Activated naive CD4-positive, alpha-beta T cell treated with Interleukin-2 at 50 U/mL for 16 hours (primary cell): ENCODE measurements at regions not wholly inside any gene's neighbourhood (a gene's known extent, or its start where the extent isn't known, plus 50 kb on each side); places are given as distances from the start of the nearest gene placed in this dataset.
"Not testable (repeated sequence)": the region's sequence is repeated elsewhere in the genome, so short reads cannot be mapped to it uniquely, and the experiment has no call there.

Experiments
- DNase-seq: peaks from one replicate; pipeline ENCODE4 v3.0.0-alpha.2; 2020

GRCh38 chr6:103504501-103505154, 1355.1 kb downstream of the HACE1 start:
- DNase-seq = no peak

- DNase-seq = not testable (repeated sequence)
Measured at GRCh38 chr6:103496588-103496987, 1363.1 kb downstream of the HACE1 start.

- no peak for DNase-seq
Measured at GRCh38 chr6:103456652-103457051, 1403.1 kb downstream of the HACE1 start.

GRCh38 chr6:103455275-103455674, 1404.4 kb downstream of the HACE1 start:
- DNase-seq = no peak

- no peak for DNase-seq
Measured at GRCh38 chr6:103409475-103409874, 1450.2 kb downstream of the HACE1 start.

- DNase-seq = no peak
Measured at GRCh38 chr6:103405321-103405720, 1454.4 kb downstream of the HACE1 start.

GRCh38 chr6:103404799-103405198, 1454.9 kb downstream of the HACE1 start:
- no peak for DNase-seq

- DNase-seq = no peak
Measured at GRCh38 chr6:103396768-103397167, 1463.0 kb downstream of the HACE1 start.

- no peak for DNase-seq
Measured at GRCh38 chr6:103379272-103379671, 1480.4 kb downstream of the HACE1 start.

- DNase-seq = no peak
Measured at GRCh38 chr6:103367212-103367611, 1492.5 kb downstream of the HACE1 start.

- no peak for DNase-seq
Measured at GRCh38 chr6:103356531-103356930, 1503.2 kb downstream of the HACE1 start.

- no peak for DNase-seq
Measured at GRCh38 chr6:103344554-103345163, 1515.1 kb downstream of the HACE1 start.

- DNase-seq = no peak
Measured at GRCh38 chr6:103335412-103335811, 1524.3 kb downstream of the HACE1 start.

GRCh38 chr6:103326760-103327757, 1532.7 kb downstream of the HACE1 start:
- DNase-seq = no peak

GRCh38 chr6:103313432-103313831, 1546.3 kb downstream of the HACE1 start:
- DNase-seq = no peak

- not testable (repeated sequence) for DNase-seq
Measured at GRCh38 chr6:103294376-103294775, 1565.3 kb downstream of the HACE1 start.

- DNase-seq = no peak
Measured at GRCh38 chr6:103284835-103285234, 1574.9 kb downstream of the HACE1 start.

GRCh38 chr6:103280417-103280816, 1579.3 kb downstream of the HACE1 start:
- no peak for DNase-seq

GRCh38 chr6:103277936-103278335, 1581.8 kb downstream of the HACE1 start:
- DNase-seq = no peak

GRCh38 chr6:103273048-103273447, 1586.7 kb downstream of the HACE1 start:
- no peak for DNase-seq

- DNase-seq = no peak
Measured at GRCh38 chr6:103269581-103269980, 1590.1 kb downstream of the HACE1 start.

- DNase-seq = no peak
Measured at GRCh38 chr6:103268335-103268734, 1591.4 kb downstream of the HACE1 start.

GRCh38 chr6:103264020-103264419, 1595.7 kb downstream of the HACE1 start:
- DNase-seq = no peak

- no peak for DNase-seq
Measured at GRCh38 chr6:103255132-103255531, 1604.6 kb downstream of the HACE1 start.
